ENCODE measurements at regions not wholly inside any gene's neighbourhood (a gene's known extent, or its start where the extent isn't known, plus 50 kb on each side); places are given as distances from the start of the nearest gene placed in this dataset.
"Not testable (repeated sequence)": the region's sequence is repeated elsewhere in the genome, so short reads cannot be mapped to it uniquely, and the experiment has no call there.

- no peak overlapping the region for H2AK5ac ChIP-seq (ENCODE audit: low read length, severe bottlenecking)
- no peak overlapping the region for H4K91ac ChIP-seq (ENCODE audit: low read length)
- no peaks in the 10 kb centered on the region for H3K27me3 ChIP-seq (ENCODE audit: control insufficient read depth in 1 of 2, insufficient read depth in 1 of 2, low read length in 2 of 2)
- H2BK15ac ChIP-seq (ENCODE audit: low read depth, poor library complexity, severe bottlenecking) = no peak overlapping the region
- no peak overlapping the region for H3K14ac ChIP-seq (ENCODE audit: low read length in 2 of 2)
- no peak for DNase-seq
- peaks cover under 1% of the 10 kb centered on the region for H3K4me1 ChIP-seq (ENCODE audit: control insufficient read depth, insufficient read depth, low read depth, low read length)
- H3K4me2 ChIP-seq (ENCODE audit: low read length, poor library complexity, severe bottlenecking) = no peak overlapping the region
- H2BK5ac ChIP-seq (ENCODE audit: low read depth, low read length, poor library complexity, severe bottlenecking) = no peak overlapping the region
- no peak overlapping the region for H3K9ac ChIP-seq (ENCODE audit: low read length)
- H3K4ac ChIP-seq (ENCODE audit: low read depth in 1 of 2, low read length in 2 of 2) = no peak overlapping the region
- H2BK12ac ChIP-seq (ENCODE audit: low read length in 2 of 2) = no peak overlapping the region
- no peaks in the 10 kb centered on the region for H3K36me3 ChIP-seq (ENCODE audit: control insufficient read depth in 1 of 2, insufficient read depth in 2 of 2, low read depth in 1 of 2, low read length in 2 of 2)
- H2BK120ac ChIP-seq (ENCODE audit: low read depth, low read length) = no peak overlapping the region
- H3K79me1 ChIP-seq (replicated peaks; ENCODE audit: low read length, poor library complexity, severe bottlenecking) = no peaks in the 10 kb centered on the region
- H3K18ac ChIP-seq (ENCODE audit: low read depth in 1 of 2, low read length in 2 of 2) = no peak overlapping the region
- no peak overlapping the region for H2AFZ ChIP-seq (ENCODE audit: low read depth, low read length)
- H3K23ac ChIP-seq (ENCODE audit: low read length in 2 of 2) = no peak overlapping the region
- no peaks in the 10 kb centered on the region for H3K9me3 ChIP-seq (ENCODE audit: control insufficient read depth, low read length)
- no peak overlapping the region for H3K27ac ChIP-seq (ENCODE audit: low read length, poor library complexity, severe bottlenecking)
- no peak overlapping the region for H3K4me3 ChIP-seq (ENCODE audit: insufficient read depth in 1 of 2, low read depth in 1 of 2, low read length in 2 of 2)
- H4K8ac ChIP-seq (ENCODE audit: low read length) = no peak overlapping the region
These were observed 67.2 kb upstream of the ETAA1 start for GRCh38 chr2:67329951-67330350.

GRCh38 chr2:67331419-67332086 is 65.6 kb upstream of the ETAA1 start:
- not testable (repeated sequence) for H3K18ac ChIP-seq (ENCODE audit: low read depth in 1 of 2, low read length in 2 of 2); H3K9me3 ChIP-seq (ENCODE audit: control insufficient read depth, low read length); H4K8ac ChIP-seq (ENCODE audit: low read length); H3K23ac ChIP-seq (ENCODE audit: low read length in 2 of 2); H2BK12ac ChIP-seq (ENCODE audit: low read length in 2 of 2); H3K14ac ChIP-seq (ENCODE audit: low read length in 2 of 2); H3K79me1 ChIP-seq (replicated peaks; ENCODE audit: low read length, poor library complexity, severe bottlenecking); H3K27me3 ChIP-seq (ENCODE audit: control insufficient read depth in 1 of 2, insufficient read depth in 1 of 2, low read length in 2 of 2); H2BK15ac ChIP-seq (ENCODE audit: low read depth, poor library complexity, severe bottlenecking); H3K4me3 ChIP-seq (ENCODE audit: insufficient read depth in 1 of 2, low read depth in 1 of 2, low read length in 2 of 2); H2AK5ac ChIP-seq (ENCODE audit: low read length, severe bottlenecking); H2BK120ac ChIP-seq (ENCODE audit: low read depth, low read length); H3K4me1 ChIP-seq (ENCODE audit: control insufficient read depth, insufficient read depth, low read depth, low read length); H2AFZ ChIP-seq (ENCODE audit: low read depth, low read length); H4K91ac ChIP-seq (ENCODE audit: low read length); H3K9ac ChIP-seq (ENCODE audit: low read length); H2BK5ac ChIP-seq (ENCODE audit: low read depth, low read length, poor library complexity, severe bottlenecking); H3K4ac ChIP-seq (ENCODE audit: low read depth in 1 of 2, low read length in 2 of 2); H3K36me3 ChIP-seq (ENCODE audit: control insufficient read depth in 1 of 2, insufficient read depth in 2 of 2, low read depth in 1 of 2, low read length in 2 of 2); H3K4me2 ChIP-seq (ENCODE audit: low read length, poor library complexity, severe bottlenecking); DNase-seq; H3K27ac ChIP-seq (ENCODE audit: low read length, poor library complexity, severe bottlenecking)
- WGBS = 70% methylated on average over 9 of the region's 9 CpGs

- H3K79me1 ChIP-seq (replicated peaks; ENCODE audit: low read length, poor library complexity, severe bottlenecking) = no peaks in the 10 kb centered on the region
- H3K9ac ChIP-seq (ENCODE audit: low read length) = no peak overlapping the region
- no peaks in the 10 kb centered on the region for H3K9me3 ChIP-seq (ENCODE audit: control insufficient read depth, low read length)
- H3K4ac ChIP-seq (ENCODE audit: low read depth in 1 of 2, low read length in 2 of 2) = no peak overlapping the region
- H2AFZ ChIP-seq (ENCODE audit: low read depth, low read length) = no peak overlapping the region
- H2BK12ac ChIP-seq (ENCODE audit: low read length in 2 of 2) = no peak overlapping the region
- no peak overlapping the region for H3K4me3 ChIP-seq (ENCODE audit: insufficient read depth in 1 of 2, low read depth in 1 of 2, low read length in 2 of 2)
- H2BK5ac ChIP-seq (ENCODE audit: low read depth, low read length, poor library complexity, severe bottlenecking) = no peak overlapping the region
- no peak overlapping the region for H4K91ac ChIP-seq (ENCODE audit: low read length)
- H3K27me3 ChIP-seq (ENCODE audit: control insufficient read depth in 1 of 2, insufficient read depth in 1 of 2, low read length in 2 of 2) = no peaks in the 10 kb centered on the region
- no peaks in the 10 kb centered on the region for H3K36me3 ChIP-seq (ENCODE audit: control insufficient read depth in 1 of 2, insufficient read depth in 2 of 2, low read depth in 1 of 2, low read length in 2 of 2)
- no peak overlapping the region for H2AK5ac ChIP-seq (ENCODE audit: low read length, severe bottlenecking)
- no peak overlapping the region for H2BK15ac ChIP-seq (ENCODE audit: low read depth, poor library complexity, severe bottlenecking)
- H3K27ac ChIP-seq (ENCODE audit: low read length, poor library complexity, severe bottlenecking) = no peak overlapping the region
- H3K4me2 ChIP-seq (ENCODE audit: low read length, poor library complexity, severe bottlenecking) = no peak overlapping the region
- no peak overlapping the region for H3K18ac ChIP-seq (ENCODE audit: low read depth in 1 of 2, low read length in 2 of 2)
- no peak overlapping the region for H4K8ac ChIP-seq (ENCODE audit: low read length)
- WGBS = 99% methylated on average over 2 of the region's 2 CpGs
- H3K4me1 ChIP-seq (ENCODE audit: control insufficient read depth, insufficient read depth, low read depth, low read length) = no peaks in the 10 kb centered on the region
- no peak for DNase-seq
- no peak overlapping the region for H3K14ac ChIP-seq (ENCODE audit: low read length in 2 of 2)
- no peak overlapping the region for H3K23ac ChIP-seq (ENCODE audit: low read length in 2 of 2)
- H2BK120ac ChIP-seq (ENCODE audit: low read depth, low read length) = no peak overlapping the region
These were observed 59.2 kb upstream of the ETAA1 start for GRCh38 chr2:67337903-67338302.

DNA sequence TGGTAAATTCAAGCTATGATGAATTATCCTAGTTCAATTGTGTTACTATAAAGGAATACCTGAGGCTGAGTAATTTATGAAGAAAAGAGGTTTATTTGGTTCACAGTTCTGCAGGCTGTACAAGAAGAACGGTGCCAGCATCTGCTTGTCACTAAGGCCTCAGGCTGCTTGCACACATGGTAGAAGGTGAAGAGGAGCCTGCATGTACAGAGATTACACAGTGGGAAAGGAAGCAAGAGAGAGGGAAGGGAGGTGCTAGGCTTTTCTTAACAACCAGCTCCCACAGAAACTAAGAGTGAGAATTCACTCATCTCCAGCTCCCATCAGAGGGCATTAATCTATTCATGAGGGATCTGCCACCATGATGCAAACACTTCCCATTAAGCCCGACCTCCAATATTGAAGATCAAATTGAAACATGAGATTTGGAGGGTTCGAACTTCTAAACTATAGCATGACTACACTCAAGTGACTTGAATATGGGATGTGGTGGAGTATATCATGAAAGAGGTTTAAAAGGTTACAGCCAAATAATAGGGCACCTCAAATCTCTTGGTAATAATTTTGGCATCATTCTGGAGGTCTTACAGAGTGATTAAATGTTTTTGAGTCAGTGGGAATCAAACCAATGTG is 58.4 kb upstream of the ETAA1 start:
- Histone ChIP-seq H3K27ac (ENCODE audit: low read length, poor library complexity, severe bottlenecking) (no peak overlapping the region), H3K23ac (ENCODE audit: low read length in 2 of 2) (no peak overlapping the region), H4K8ac (ENCODE audit: low read length) (no peak overlapping the region), H3K14ac (ENCODE audit: low read length in 2 of 2) (no peak overlapping the region), H2BK15ac (ENCODE audit: low read depth, poor library complexity, severe bottlenecking) (no peak overlapping the region), H4K91ac (ENCODE audit: low read length) (no peak overlapping the region), H2AK5ac (ENCODE audit: low read length, severe bottlenecking) (no peak overlapping the region), H3K27me3 (ENCODE audit: control insufficient read depth in 1 of 2, insufficient read depth in 1 of 2, low read length in 2 of 2) (no peaks in the 10 kb centered on the region), H3K4me1 (ENCODE audit: control insufficient read depth, insufficient read depth, low read depth, low read length) (no peaks in the 10 kb centered on the region), H2BK5ac (ENCODE audit: low read depth, low read length, poor library complexity, severe bottlenecking) (no peak overlapping the region), H3K9ac (ENCODE audit: low read length) (no peak overlapping the region), H3K4me3 (ENCODE audit: insufficient read depth in 1 of 2, low read depth in 1 of 2, low read length in 2 of 2) (no peak overlapping the region), H2AFZ (ENCODE audit: low read depth, low read length) (no peak overlapping the region), H3K36me3 (ENCODE audit: control insufficient read depth in 1 of 2, insufficient read depth in 2 of 2, low read depth in 1 of 2, low read length in 2 of 2) (no peaks in the 10 kb centered on the region), H3K4ac (ENCODE audit: low read depth in 1 of 2, low read length in 2 of 2) (no peak overlapping the region), H2BK120ac (ENCODE audit: low read depth, low read length) (no peak overlapping the region), H2BK12ac (ENCODE audit: low read length in 2 of 2) (no peak overlapping the region), H3K9me3 (ENCODE audit: control insufficient read depth, low read length) (no peaks in the 10 kb centered on the region), H3K79me1 (replicated peaks; ENCODE audit: low read length, poor library complexity, severe bottlenecking) (no peaks in the 10 kb centered on the region), H3K4me2 (ENCODE audit: low read length, poor library complexity, severe bottlenecking) (no peak overlapping the region), H3K18ac (ENCODE audit: low read depth in 1 of 2, low read length in 2 of 2) (no peak overlapping the region)
- WGBS = 100% methylated on average over 2 of the region's 3 CpGs
- no peak for DNase-seq

All from mesenchymal stem cell (in vitro differentiated cells and primary cell).